Osteocyte (in vitro differentiated cells): ENCODE measurements at regions not wholly inside any gene's neighbourhood (a gene's known extent, or its start where the extent isn't known, plus 50 kb on each side); places are given as distances from the start of the nearest gene placed in this dataset.
"Not testable (repeated sequence)": the region's sequence is repeated elsewhere in the genome, so short reads cannot be mapped to it uniquely, and the experiment has no call there.

Experiments used
- DNase-seq: peaks from one replicate; pipeline ENCODE4 v3.0.0; 2021; ENCODE audit warnings: mixed read lengths; ENCODE audit not compliant: unreplicated experiment; ENCODE audit errors: extremely low spot score
- H3K27ac Mint-ChIP-seq: one replicate; pipeline ENCODE4 v1.8.0; 2021; ENCODE audit warnings: mild to moderate bottlenecking, mixed read lengths; ENCODE audit not compliant: unreplicated experiment
- H3K27me3 Mint-ChIP-seq: one replicate; pipeline ENCODE4 v1.8.0; 2021; ENCODE audit warnings: mixed read lengths; ENCODE audit not compliant: unreplicated experiment
- H3K36me3 Mint-ChIP-seq: one replicate; pipeline ENCODE4 v1.8.0; 2021; ENCODE audit warnings: mixed read lengths; ENCODE audit not compliant: unreplicated experiment
- H3K4me1 Mint-ChIP-seq: one replicate; pipeline ENCODE4 v1.8.0; 2021; ENCODE audit warnings: mixed read lengths; ENCODE audit not compliant: unreplicated experiment
- H3K4me3 Mint-ChIP-seq: one replicate; pipeline ENCODE4 v1.8.0; 2021; ENCODE audit warnings: mild to moderate bottlenecking, moderate library complexity, mixed read lengths; ENCODE audit not compliant: unreplicated experiment
- H3K9me3 Mint-ChIP-seq: one replicate; pipeline ENCODE4 v1.8.0; 2021; ENCODE audit warnings: mixed read lengths; ENCODE audit not compliant: unreplicated experiment
- CTCF ChIP-seq: fragments of 200-600 bp; sonication (generic); IDR thresholded peaks from 2 replicates; pipeline ENCODE4 v1.5.0; 2021; ENCODE audit warnings: antibody characterized with exemption, mild to moderate bottlenecking, moderate library complexity

GRCh38 chr5:110873773-110874437 is 135.1 kb downstream of the SLC25A46 start:
- no peaks in the 10 kb centered on the region for H3K36me3 Mint-ChIP-seq
- no peaks in the 10 kb centered on the region for H3K4me1 Mint-ChIP-seq
- no peak for DNase-seq
- no peak for TF ChIP-seq CTCF
- H3K9me3 Mint-ChIP-seq: no peaks in the 10 kb centered on the region
- no peak overlapping the region for H3K27ac Mint-ChIP-seq
- H3K27me3 Mint-ChIP-seq: peaks cover 17% of the 10 kb centered on the region
- H3K4me3 Mint-ChIP-seq: no peak overlapping the region

- H3K9me3 Mint-ChIP-seq, H3K36me3 Mint-ChIP-seq, H3K4me1 Mint-ChIP-seq: not testable (repeated sequence)
These were observed 136.3 kb downstream of the SLC25A46 start for GRCh38 chr5:110875115-110875514.

GRCh38 chr5:110878115-110878514 is 139.3 kb downstream of the SLC25A46 start:
- H3K4me3 Mint-ChIP-seq: no peak overlapping the region
- DNase-seq: no peak
- no peaks in the 10 kb centered on the region for H3K36me3 Mint-ChIP-seq
- H3K9me3 Mint-ChIP-seq: peaks cover 3% of the 10 kb centered on the region
- TF ChIP-seq CTCF: no peak
- H3K4me1 Mint-ChIP-seq: no peaks in the 10 kb centered on the region
- no peak overlapping the region for H3K27ac Mint-ChIP-seq
- peaks cover 9% of the 10 kb centered on the region for H3K27me3 Mint-ChIP-seq

More at GRCh38 chr5:110875115-110875514, 136.3 kb downstream of the SLC25A46 start:
- not testable (repeated sequence) for DNase-seq, H3K27ac Mint-ChIP-seq, H3K4me3 Mint-ChIP-seq
- H3K27me3 Mint-ChIP-seq: peaks cover 13% of the 10 kb centered on the region

DNA sequence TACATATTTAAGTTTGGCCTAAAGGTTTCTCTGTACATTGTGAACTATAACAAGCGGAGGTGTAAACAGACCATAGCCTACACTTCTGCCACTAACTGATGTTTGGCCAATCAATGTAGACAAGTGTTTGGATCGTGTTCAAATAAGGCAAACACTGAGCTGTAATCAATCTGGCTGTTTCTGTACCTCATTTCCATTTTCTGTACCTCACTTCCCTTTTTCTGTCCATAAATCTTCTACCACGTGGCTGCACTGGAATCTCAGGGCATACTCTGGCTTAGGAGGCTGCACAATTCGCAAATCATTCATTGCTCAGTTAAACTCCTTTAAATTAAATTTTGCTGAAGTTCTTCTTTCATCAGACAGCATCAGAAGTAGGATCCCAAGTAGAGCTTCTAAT is 140.9 kb downstream of the SLC25A46 start:
- no peak for DNase-seq
- Mint-ChIP-seq H3K36me3 (no peaks in the 10 kb centered on the region), H3K4me1 (no peaks in the 10 kb centered on the region), H3K9me3 (peaks cover 4% of the 10 kb centered on the region), H3K4me3 (no peak overlapping the region), H3K27ac (no peak overlapping the region), H3K27me3 (peaks cover 5% of the 10 kb centered on the region)
- no peak for TF ChIP-seq CTCF

DNA sequence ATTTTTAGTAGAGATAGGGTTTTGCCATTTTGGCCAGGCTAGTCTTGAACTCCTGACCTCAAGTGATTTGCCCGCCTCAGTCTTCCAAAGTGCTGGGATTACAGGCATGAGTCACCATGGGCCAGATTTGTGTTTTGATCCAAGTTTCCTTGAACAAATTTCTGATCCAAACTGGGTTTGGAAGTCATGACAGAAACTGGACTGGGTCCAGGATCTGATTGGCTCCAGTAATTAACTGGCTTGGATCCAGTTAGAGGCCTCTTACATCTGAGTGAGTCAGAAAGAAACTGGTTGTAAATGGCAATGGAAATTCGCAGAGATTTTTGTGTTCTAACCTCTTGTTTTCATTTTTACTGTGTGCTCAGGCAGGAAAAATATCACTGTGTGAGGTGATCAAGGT is 141.6 kb downstream of the SLC25A46 start:
- no peaks in the 10 kb centered on the region for H3K36me3 Mint-ChIP-seq
- no peak for TF ChIP-seq CTCF
- H3K9me3 Mint-ChIP-seq: peaks cover 4% of the 10 kb centered on the region

GRCh38 chr5:110884005-110884404 is 145.2 kb downstream of the SLC25A46 start:
- H3K27me3 Mint-ChIP-seq: no peaks in the 10 kb centered on the region
- H3K27ac Mint-ChIP-seq: no peak overlapping the region
- no peaks in the 10 kb centered on the region for H3K36me3 Mint-ChIP-seq
- no peaks in the 10 kb centered on the region for H3K4me1 Mint-ChIP-seq
- H3K4me3 Mint-ChIP-seq: no peak overlapping the region
- no peak for TF ChIP-seq CTCF
- peaks cover 12% of the 10 kb centered on the region for H3K9me3 Mint-ChIP-seq
- no peak for DNase-seq

More for the DNA sequence above, 141.6 kb downstream of the SLC25A46 start:
- Mint-ChIP-seq H3K4me3 (no peak overlapping the region), H3K4me1 (no peaks in the 10 kb centered on the region), H3K27me3 (peaks cover 5% of the 10 kb centered on the region), H3K27ac (no peak overlapping the region)
- no peak for DNase-seq

GRCh38 chr5:110887170-110887569 is 148.4 kb downstream of the SLC25A46 start:
- H3K4me1 Mint-ChIP-seq, H3K36me3 Mint-ChIP-seq, DNase-seq, H3K27ac Mint-ChIP-seq, H3K4me3 Mint-ChIP-seq, H3K27me3 Mint-ChIP-seq: not testable (repeated sequence)
- peaks cover 24% of the 10 kb centered on the region for H3K9me3 Mint-ChIP-seq

DNA sequence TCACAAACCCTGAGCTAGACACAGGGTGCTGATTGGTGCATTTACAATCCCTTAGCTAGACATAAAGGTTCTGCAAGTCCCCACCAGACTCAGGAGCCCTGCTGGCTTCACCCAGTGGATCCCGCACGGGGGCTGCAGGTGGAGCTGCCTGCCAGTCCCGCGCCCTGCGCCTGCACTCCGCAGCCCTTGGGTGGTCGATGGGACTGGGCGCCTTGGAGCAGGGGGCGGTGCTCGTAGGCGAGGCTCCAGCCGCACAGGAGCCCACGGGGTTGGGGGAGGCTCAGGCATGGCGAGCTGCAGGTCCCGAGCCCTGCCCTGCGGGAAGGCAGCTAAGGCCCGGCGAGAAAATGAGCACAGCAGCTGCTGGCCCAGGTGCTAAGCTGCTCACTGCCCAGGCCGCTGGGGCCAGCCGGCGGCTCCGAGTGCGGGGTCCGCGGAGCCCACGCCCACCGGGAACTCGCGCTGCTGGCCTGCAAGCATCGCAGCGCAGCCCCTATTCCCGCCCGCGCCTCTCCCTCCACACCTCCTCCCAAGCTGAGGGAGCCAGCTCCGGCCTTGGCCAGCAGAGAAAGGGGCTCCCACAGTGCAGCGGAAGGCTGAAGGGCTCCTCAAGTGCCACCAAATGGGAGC is 155.2 kb downstream of the SLC25A46 start:
- not testable (repeated sequence) for H3K27me3 Mint-ChIP-seq, H3K36me3 Mint-ChIP-seq, H3K4me1 Mint-ChIP-seq, H3K4me3 Mint-ChIP-seq, H3K27ac Mint-ChIP-seq, DNase-seq
- peaks cover 12% of the 10 kb centered on the region for H3K9me3 Mint-ChIP-seq
